DOHH2 (cell line): ENCODE measurements at regions not wholly inside any gene's neighbourhood (a gene's known extent, or its start where the extent isn't known, plus 50 kb on each side); places are given as distances from the start of the nearest gene placed in this dataset.

Experiments used
- H3F3A ChIP-seq: fragments of 200-600 bp; sonication (generic), shearing (Covaris generic); 2 replicates; pipeline ENCODE4 v1.6.0; 2016; ENCODE audit warnings: antibody characterized with exemption, mild to moderate bottlenecking; ENCODE audit not compliant: control insufficient read depth, insufficient read depth
- H3K27ac ChIP-seq: fragments of 200-600 bp; sonication (generic); 2 replicates; pipeline ENCODE4 v1.5.1; 2014; ENCODE audit warnings: low read depth, mild to moderate bottlenecking, low read length, moderate library complexity
- H3K27me3 ChIP-seq: fragments of 200-600 bp; sonication (generic); 2 replicates; pipeline ENCODE4 v1.6.1; 2014; ENCODE audit warnings: mild to moderate bottlenecking, low read length, mixed read lengths; ENCODE audit not compliant: control insufficient read depth
- H3K36me3 ChIP-seq: fragments of 200-600 bp; sonication (generic); 2 replicates; pipeline ENCODE4 v1.6.1; 2014; ENCODE audit warnings: mild to moderate bottlenecking, low read length, moderate library complexity, mixed read lengths; ENCODE audit not compliant: control insufficient read depth
- H3K4me1 ChIP-seq: fragments of 200-600 bp; sonication (generic); 2 replicates; pipeline ENCODE4 v1.6.1; 2014; ENCODE audit warnings: mild to moderate bottlenecking, low read length, mixed read lengths; ENCODE audit not compliant: control insufficient read depth
- H3K4me2 ChIP-seq: fragments of 200-600 bp; sonication (generic); 2 replicates; pipeline ENCODE4 v1.6.0; 2014; ENCODE audit warnings: mild to moderate bottlenecking, low read length, moderate library complexity
- H3K4me3 ChIP-seq: fragments of 200-600 bp; sonication (generic); 2 replicates; pipeline ENCODE4 v1.5.1; 2014; ENCODE audit warnings: mild to moderate bottlenecking, low read length, mixed read lengths
- H3K79me2 ChIP-seq: fragments of 200-600 bp; sonication (generic); 2 replicates; pipeline ENCODE4 v1.6.1; 2014; ENCODE audit warnings: mild to moderate bottlenecking, low read length, mixed read lengths; ENCODE audit not compliant: control insufficient read depth
- H3K9me2 ChIP-seq: fragments of 200-600 bp; sonication (generic); replicated peaks from 2 replicates; pipeline ENCODE4 v1.6.1; 2014; ENCODE audit warnings: mild to moderate bottlenecking, low read length, mixed read lengths; ENCODE audit not compliant: control insufficient read depth
- H3K9me3 ChIP-seq: fragments of 200-600 bp; sonication (generic); 2 replicates; pipeline ENCODE4 v1.6.1; 2014; ENCODE audit warnings: antibody characterized with exemption, low read length, mixed read lengths; ENCODE audit not compliant: control insufficient read depth, insufficient read depth
- H4K20me1 ChIP-seq: fragments of 200-600 bp; sonication (generic); 2 replicates; pipeline ENCODE4 v1.6.0; 2014; ENCODE audit warnings: low read depth, mild to moderate bottlenecking, antibody characterized with exemption, low read length, moderate library complexity; ENCODE audit not compliant: control insufficient read depth, insufficient read depth
- CTCF ChIP-seq: fragments of 200-600 bp; sonication (generic); IDR thresholded peaks from one replicate; pipeline ENCODE4 v1.5.1; 2014; ENCODE audit warnings: antibody characterized with exemption, mild to moderate bottlenecking, low read depth, low read length; ENCODE audit not compliant: poor library complexity, severe bottlenecking
- EZH2phosphoT487 ChIP-seq: fragments of 200-600 bp; sonication (generic); IDR thresholded peaks from 2 replicates; pipeline ENCODE4 v1.6.1; 2017; ENCODE audit warnings: borderline replicate concordance, mild to moderate bottlenecking, antibody characterized with exemption, low read length, moderate library complexity, mixed read lengths

GRCh38 chr16:51242296-51242994 is 91.4 kb upstream of the SALL1 start:
- H3K9me2 ChIP-seq = no peaks in the 10 kb centered on the region; the same call in 1 of the 2 replicates
- no peak overlapping the region for H3K27ac ChIP-seq
- H3K9me3 ChIP-seq = peaks cover 4% of the 10 kb centered on the region; the same call in 1 of the 2 replicates
- H3F3A ChIP-seq = no peaks in the 10 kb centered on the region
- H3K4me1 ChIP-seq = no peaks in the 10 kb centered on the region
- H3K4me3 ChIP-seq = no peak overlapping the region
- no peaks in the 10 kb centered on the region for H3K79me2 ChIP-seq
- no peak for TF ChIP-seq EZH2phosphoT487
- no peak for TF ChIP-seq CTCF
- H3K4me2 ChIP-seq = no peak overlapping the region
- H3K27me3 ChIP-seq = no peaks in the 10 kb centered on the region
- H4K20me1 ChIP-seq = no peaks in the 10 kb centered on the region
- H3K36me3 ChIP-seq = no peaks in the 10 kb centered on the region

GRCh38 chr16:51239196-51239595 is 88.1 kb upstream of the SALL1 start:
- H4K20me1 ChIP-seq = no peaks in the 10 kb centered on the region
- no peaks in the 10 kb centered on the region for H3F3A ChIP-seq
- H3K9me2 ChIP-seq = no peaks in the 10 kb centered on the region; the same call in 1 of the 2 replicates
- no peaks in the 10 kb centered on the region for H3K27me3 ChIP-seq
- H3K36me3 ChIP-seq = no peaks in the 10 kb centered on the region
- no peak for TF ChIP-seq EZH2phosphoT487
- no peak for TF ChIP-seq CTCF
- no peaks in the 10 kb centered on the region for H3K4me1 ChIP-seq
- no peaks in the 10 kb centered on the region for H3K79me2 ChIP-seq
- H3K4me3 ChIP-seq = no peak overlapping the region
- H3K9me3 ChIP-seq = no peaks in the 10 kb centered on the region
- H3K4me2 ChIP-seq = no peak overlapping the region
- H3K27ac ChIP-seq = no peak overlapping the region

DNA sequence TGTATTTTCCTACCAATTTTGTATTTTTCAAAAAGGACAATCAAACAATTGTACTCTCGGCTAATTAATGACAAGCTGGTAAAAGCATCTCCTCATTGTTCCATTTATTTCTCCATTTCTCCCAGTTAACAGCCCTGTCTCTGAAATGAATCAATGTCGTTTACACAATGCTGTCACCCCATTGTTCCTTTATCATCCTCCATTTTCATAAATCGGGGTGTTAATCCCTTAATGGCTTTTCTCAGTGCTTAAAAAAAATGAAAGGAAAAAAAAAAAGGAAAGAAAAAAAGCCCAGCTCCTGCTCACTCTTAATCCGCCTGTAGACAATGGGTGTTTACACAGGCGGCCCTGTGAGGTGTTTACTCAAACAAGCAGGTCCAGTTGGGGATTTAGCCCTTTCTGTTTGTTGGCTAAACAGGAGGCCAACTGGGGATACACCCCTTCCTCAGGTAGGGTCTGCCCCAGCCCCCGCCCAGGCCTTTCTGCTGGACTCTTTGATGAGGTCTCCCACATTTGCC is 86.8 kb upstream of the SALL1 start:
- no peaks in the 10 kb centered on the region for H3K4me1 ChIP-seq
- no peak overlapping the region for H3K27ac ChIP-seq
- no peak overlapping the region for H3K4me2 ChIP-seq
- H3K9me2 ChIP-seq = no peaks in the 10 kb centered on the region; the same call in 1 of the 2 replicates
- H3K4me3 ChIP-seq = no peak overlapping the region
- no peaks in the 10 kb centered on the region for H3K79me2 ChIP-seq
- no peaks in the 10 kb centered on the region for H3K36me3 ChIP-seq
- no peak for TF ChIP-seq CTCF
- TF ChIP-seq EZH2phosphoT487 = no peak
- no peaks in the 10 kb centered on the region for H3K27me3 ChIP-seq
- no peaks in the 10 kb centered on the region for H3K9me3 ChIP-seq
- H4K20me1 ChIP-seq = no peaks in the 10 kb centered on the region
- no peaks in the 10 kb centered on the region for H3F3A ChIP-seq
